GM06990 (cell line): ENCODE measurements at regions not wholly inside any gene's neighbourhood (a gene's known extent, or its start where the extent isn't known, plus 50 kb on each side); places are given as distances from the start of the nearest gene placed in this dataset.

Experiments
- DNase-seq: peaks from one replicate; pipeline ENCODE4 v3.0.0-alpha.2; 2011; ENCODE audit not compliant: insufficient read length; ENCODE audit errors: extremely low read depth
- H3K27me3 ChIP-seq: replicated peaks from 2 replicates; pipeline ENCODE4 v1.6.0; 2011; ENCODE audit warnings: low read length; ENCODE audit not compliant: control insufficient read depth, insufficient read depth
- H3K36me3 ChIP-seq: 2 replicates; pipeline ENCODE4 v1.5.1; 2011; ENCODE audit warnings: low read length; ENCODE audit not compliant: control insufficient read depth, insufficient read depth
- H3K4me3 ChIP-seq: replicated peaks from 2 replicates; pipeline ENCODE4 v1.5.1; 2011; ENCODE audit warnings: low read depth, mild to moderate bottlenecking, control low read depth, low read length
- TF ChIP-seq, protein P1 (sequence below): IDR thresholded peaks from 2 replicates; pipeline ENCODE4 v1.5.1; 2011; ENCODE audit warnings: low read length, control low read depth, mild to moderate bottlenecking, inconsistent platforms; ENCODE audit not compliant: insufficient read depth, poor library complexity, severe bottlenecking

DNA sequence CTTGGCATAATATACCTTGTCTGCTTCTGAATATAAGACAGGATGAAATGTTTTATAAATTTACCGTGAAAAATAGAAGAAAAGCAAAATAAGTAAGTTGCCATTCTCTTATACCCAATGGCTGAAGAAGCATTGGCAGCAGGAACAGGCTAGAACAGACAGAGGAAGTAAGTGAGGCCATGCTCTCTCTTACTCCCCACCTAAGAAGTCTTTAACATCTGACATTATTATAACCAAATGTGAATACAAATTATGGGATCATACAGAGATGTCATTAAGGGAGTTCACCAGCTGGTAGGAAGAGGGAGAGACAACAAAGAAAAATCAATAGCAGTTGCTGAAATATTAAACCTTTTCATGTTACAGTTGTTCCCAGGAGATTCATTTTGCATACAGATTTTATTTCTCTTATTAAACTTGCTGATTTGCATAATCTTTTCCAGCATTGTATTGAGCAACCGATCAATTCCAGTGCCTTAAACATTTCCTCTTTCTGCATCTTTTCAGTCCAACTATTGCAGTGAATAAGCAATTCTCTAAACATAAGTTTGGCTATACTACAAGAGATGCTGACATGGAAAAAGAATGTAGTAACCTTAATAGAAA is 270.6 kb downstream of the SLC6A15 start:
- TF ChIP-seq, protein P1, sequence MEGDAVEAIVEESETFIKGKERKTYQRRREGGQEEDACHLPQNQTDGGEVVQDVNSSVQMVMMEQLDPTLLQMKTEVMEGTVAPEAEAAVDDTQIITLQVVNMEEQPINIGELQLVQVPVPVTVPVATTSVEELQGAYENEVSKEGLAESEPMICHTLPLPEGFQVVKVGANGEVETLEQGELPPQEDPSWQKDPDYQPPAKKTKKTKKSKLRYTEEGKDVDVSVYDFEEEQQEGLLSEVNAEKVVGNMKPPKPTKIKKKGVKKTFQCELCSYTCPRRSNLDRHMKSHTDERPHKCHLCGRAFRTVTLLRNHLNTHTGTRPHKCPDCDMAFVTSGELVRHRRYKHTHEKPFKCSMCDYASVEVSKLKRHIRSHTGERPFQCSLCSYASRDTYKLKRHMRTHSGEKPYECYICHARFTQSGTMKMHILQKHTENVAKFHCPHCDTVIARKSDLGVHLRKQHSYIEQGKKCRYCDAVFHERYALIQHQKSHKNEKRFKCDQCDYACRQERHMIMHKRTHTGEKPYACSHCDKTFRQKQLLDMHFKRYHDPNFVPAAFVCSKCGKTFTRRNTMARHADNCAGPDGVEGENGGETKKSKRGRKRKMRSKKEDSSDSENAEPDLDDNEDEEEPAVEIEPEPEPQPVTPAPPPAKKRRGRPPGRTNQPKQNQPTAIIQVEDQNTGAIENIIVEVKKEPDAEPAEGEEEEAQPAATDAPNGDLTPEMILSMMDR = no peak
- Histone ChIP-seq H3K27me3 (no peaks in the 10 kb centered on the region), H3K36me3 (no peaks in the 10 kb centered on the region), H3K4me3 (no peak overlapping the region)
- no peak for DNase-seq

DNA sequence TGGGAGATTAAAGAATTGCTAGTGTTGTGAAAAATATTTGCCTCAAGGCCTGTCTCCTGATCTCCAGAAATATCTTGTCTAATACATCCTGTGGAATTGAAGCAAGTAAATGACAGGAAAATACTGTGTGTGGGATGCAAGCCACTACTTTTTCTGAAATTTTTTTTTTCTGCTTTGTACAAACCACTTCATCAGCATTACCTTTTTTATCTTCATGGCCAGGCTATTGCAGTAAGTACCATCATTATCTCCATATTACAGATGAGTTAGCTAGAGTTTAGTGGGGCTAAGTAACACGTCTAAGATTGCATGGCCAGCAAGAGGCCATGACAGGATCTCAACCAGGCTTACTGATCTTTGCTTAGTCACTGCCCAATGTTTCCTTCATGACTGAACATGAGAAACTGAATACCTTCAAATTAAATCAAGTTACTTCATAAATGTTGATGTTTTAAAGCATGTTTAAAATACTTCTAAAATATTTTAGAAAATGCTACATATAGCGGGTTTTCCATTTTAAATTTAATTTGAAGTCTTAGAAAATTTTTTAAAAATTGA is 273.7 kb downstream of the SLC6A15 start:
- Histone ChIP-seq H3K4me3 (no peak overlapping the region), H3K27me3 (no peaks in the 10 kb centered on the region), H3K36me3 (no peaks in the 10 kb centered on the region)
- TF ChIP-seq, protein P1 = no peak
- DNase-seq = no peak

DNA sequence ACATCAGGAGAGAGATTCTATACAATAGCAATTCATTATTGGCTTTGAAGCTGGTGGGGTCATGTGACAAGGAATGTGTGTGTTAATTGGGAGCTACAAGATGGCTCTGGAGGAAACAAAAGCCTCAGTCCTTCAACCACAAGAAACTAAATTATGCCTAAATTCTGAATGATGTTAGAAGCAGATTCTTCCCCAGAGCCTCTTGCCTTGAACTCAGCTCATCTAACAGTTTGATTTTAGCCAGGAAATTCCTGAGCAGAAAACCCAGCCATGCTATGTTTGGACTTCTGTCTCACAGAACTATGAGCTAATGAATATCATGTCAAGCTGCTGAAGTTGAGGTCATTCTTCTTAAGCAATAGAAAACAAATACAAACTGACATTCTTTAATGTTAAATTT is 274.7 kb downstream of the SLC6A15 start:
- no peak for DNase-seq
- Histone ChIP-seq H3K27me3 (no peaks in the 10 kb centered on the region), H3K36me3 (no peaks in the 10 kb centered on the region), H3K4me3 (no peak overlapping the region)
- TF ChIP-seq, protein P1 = no peak

DNA sequence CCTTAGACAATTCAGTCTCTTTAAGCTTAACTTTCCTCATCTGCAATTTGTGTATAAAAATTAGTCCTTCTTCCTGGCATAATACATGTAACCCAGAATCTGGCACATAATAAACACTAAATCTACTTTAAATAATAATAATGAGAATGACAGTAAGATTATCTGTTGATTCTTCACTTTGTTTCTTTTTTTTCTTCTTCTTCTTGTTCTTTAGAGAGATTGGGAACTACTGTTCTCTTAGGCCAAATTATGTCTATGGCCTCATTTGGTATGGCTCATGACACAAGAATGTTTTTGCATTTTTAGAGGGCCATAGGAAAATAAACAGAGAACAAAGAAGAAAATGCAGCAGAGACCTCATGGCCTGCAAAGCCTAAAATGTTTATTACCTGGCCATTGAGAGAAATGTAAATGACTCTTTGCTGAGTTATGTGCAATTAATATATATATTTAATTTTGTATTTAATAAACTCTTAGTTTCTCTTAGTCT is 275.8 kb downstream of the SLC6A15 start:
- DNase-seq = no peak
- TF ChIP-seq, protein P1 = no peak

DNA sequence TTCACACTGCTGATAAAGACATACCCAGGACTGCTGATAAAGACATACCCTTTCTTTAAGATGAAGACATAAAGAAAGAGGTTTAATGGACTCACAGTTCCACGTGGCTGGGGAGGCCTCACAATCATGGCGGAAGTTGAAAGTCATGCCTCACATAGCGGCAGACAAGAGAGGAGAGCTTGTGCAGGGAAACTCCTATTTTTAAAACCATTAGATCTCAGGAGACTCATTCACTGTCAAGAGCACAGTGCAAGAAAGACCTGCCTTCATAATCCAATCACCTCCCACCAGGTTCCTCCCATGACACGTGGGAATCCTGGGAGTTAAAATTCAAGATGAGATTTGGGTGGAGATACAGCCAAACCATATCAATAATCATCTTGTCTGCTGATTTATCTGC is 278.1 kb downstream of the SLC6A15 start:
- Histone ChIP-seq H3K27me3 (no peaks in the 10 kb centered on the region), H3K36me3 (no peaks in the 10 kb centered on the region), H3K4me3 (no peak overlapping the region)
- TF ChIP-seq, protein P1 = no peak
- no peak for DNase-seq

More for the DNA sequence above, 275.8 kb downstream of the SLC6A15 start:
- no peak overlapping the region for H3K4me3 ChIP-seq
- no peaks in the 10 kb centered on the region for H3K27me3 ChIP-seq
- no peaks in the 10 kb centered on the region for H3K36me3 ChIP-seq
